GM18909 (cell line): ENCODE measurements at regions not wholly inside any gene's neighbourhood (a gene's known extent, or its start where the extent isn't known, plus 50 kb on each side); places are given as distances from the start of the nearest gene placed in this dataset.

Experiments
- ATAC-seq: cut with Tn5 transposase; IDR thresholded peaks from one replicate; pipeline ENCODE4 v1.9.1; 2021; ENCODE audit warnings: mild to moderate bottlenecking; ENCODE audit not compliant: unreplicated experiment, poor library complexity

- ATAC-seq = no peak
Observed at GRCh38 chr3:102174312-102174712, 260.5 kb upstream of the ZPLD1 start.

- no peak for ATAC-seq
Observed at GRCh38 chr3:102174832-102175374, 259.9 kb upstream of the ZPLD1 start.

- ATAC-seq = no peak
Observed at GRCh38 chr3:102176333-102177050, 258.3 kb upstream of the ZPLD1 start.

- ATAC-seq = no peak
Observed at GRCh38 chr3:102177075-102177755, 257.6 kb upstream of the ZPLD1 start.

- no peak for ATAC-seq
Observed at GRCh38 chr3:102178817-102179216, 256.0 kb upstream of the ZPLD1 start.

- ATAC-seq = peak; percentile 72
Observed at GRCh38 chr3:102179326-102180177, 255.3 kb upstream of the ZPLD1 start.

- ATAC-seq = peak; percentile 52
Observed at GRCh38 chr3:102180280-102180931, 254.4 kb upstream of the ZPLD1 start.

- ATAC-seq = no peak
Observed at GRCh38 chr3:102181175-102181920, 253.5 kb upstream of the ZPLD1 start.

- no peak for ATAC-seq
Observed at GRCh38 chr3:102182162-102182561, 252.7 kb upstream of the ZPLD1 start.

- no peak for ATAC-seq
Observed at GRCh38 chr3:102183186-102183585, 251.6 kb upstream of the ZPLD1 start.

- ATAC-seq = no peak
Observed at GRCh38 chr3:102183623-102184022, 251.2 kb upstream of the ZPLD1 start.

GRCh38 chr3:102189541-102189940, 245.3 kb upstream of the ZPLD1 start:
- no peak for ATAC-seq

GRCh38 chr3:102189956-102190723, 244.7 kb upstream of the ZPLD1 start:
- no peak for ATAC-seq

- ATAC-seq = no peak
Observed at GRCh38 chr3:102192575-102192974, 242.2 kb upstream of the ZPLD1 start.

GRCh38 chr3:102193255-102193654, 241.6 kb upstream of the ZPLD1 start:
- ATAC-seq = no peak

GRCh38 chr3:102194001-102194400, 240.8 kb upstream of the ZPLD1 start:
- no peak for ATAC-seq

GRCh38 chr3:102194760-102195159, 240.1 kb upstream of the ZPLD1 start:
- no peak for ATAC-seq

GRCh38 chr3:102195198-102195948, 239.4 kb upstream of the ZPLD1 start:
- ATAC-seq = no peak
